ENCODE measurements at regions not wholly inside any gene's neighbourhood (a gene's known extent, or its start where the extent isn't known, plus 50 kb on each side); places are given as distances from the start of the nearest gene placed in this dataset.

DNA sequence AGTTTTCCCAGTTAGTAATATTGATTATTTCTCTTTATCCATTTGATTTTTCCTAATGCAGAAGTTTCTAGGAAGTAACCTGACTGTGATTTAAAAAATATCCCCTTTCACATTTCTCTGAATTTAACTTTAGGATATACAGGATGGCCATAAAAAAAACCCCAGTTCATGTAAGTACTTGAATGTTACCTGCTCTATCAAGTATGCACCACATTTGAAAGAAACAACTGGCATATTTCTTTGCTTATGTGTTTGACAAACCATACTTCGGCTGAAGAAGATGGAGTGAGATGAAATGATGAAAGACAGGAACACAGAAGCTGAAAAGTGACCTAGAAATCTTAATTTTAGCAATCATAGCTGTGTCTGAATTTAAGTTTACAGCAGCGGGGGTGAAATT, 374.0 kb upstream of the NOX3 start:
- TF ChIP-seq, protein P1, sequence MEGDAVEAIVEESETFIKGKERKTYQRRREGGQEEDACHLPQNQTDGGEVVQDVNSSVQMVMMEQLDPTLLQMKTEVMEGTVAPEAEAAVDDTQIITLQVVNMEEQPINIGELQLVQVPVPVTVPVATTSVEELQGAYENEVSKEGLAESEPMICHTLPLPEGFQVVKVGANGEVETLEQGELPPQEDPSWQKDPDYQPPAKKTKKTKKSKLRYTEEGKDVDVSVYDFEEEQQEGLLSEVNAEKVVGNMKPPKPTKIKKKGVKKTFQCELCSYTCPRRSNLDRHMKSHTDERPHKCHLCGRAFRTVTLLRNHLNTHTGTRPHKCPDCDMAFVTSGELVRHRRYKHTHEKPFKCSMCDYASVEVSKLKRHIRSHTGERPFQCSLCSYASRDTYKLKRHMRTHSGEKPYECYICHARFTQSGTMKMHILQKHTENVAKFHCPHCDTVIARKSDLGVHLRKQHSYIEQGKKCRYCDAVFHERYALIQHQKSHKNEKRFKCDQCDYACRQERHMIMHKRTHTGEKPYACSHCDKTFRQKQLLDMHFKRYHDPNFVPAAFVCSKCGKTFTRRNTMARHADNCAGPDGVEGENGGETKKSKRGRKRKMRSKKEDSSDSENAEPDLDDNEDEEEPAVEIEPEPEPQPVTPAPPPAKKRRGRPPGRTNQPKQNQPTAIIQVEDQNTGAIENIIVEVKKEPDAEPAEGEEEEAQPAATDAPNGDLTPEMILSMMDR (IDR thresholded peaks at IDR 0.05; ENCODE audit: insufficient read depth, low read length) = no peak
- TF ChIP-seq POLR2AphosphoS5 (IDR thresholded peaks at IDR 0.05; ENCODE audit: low read depth) = no peak
- TF ChIP-seq, protein P2, sequence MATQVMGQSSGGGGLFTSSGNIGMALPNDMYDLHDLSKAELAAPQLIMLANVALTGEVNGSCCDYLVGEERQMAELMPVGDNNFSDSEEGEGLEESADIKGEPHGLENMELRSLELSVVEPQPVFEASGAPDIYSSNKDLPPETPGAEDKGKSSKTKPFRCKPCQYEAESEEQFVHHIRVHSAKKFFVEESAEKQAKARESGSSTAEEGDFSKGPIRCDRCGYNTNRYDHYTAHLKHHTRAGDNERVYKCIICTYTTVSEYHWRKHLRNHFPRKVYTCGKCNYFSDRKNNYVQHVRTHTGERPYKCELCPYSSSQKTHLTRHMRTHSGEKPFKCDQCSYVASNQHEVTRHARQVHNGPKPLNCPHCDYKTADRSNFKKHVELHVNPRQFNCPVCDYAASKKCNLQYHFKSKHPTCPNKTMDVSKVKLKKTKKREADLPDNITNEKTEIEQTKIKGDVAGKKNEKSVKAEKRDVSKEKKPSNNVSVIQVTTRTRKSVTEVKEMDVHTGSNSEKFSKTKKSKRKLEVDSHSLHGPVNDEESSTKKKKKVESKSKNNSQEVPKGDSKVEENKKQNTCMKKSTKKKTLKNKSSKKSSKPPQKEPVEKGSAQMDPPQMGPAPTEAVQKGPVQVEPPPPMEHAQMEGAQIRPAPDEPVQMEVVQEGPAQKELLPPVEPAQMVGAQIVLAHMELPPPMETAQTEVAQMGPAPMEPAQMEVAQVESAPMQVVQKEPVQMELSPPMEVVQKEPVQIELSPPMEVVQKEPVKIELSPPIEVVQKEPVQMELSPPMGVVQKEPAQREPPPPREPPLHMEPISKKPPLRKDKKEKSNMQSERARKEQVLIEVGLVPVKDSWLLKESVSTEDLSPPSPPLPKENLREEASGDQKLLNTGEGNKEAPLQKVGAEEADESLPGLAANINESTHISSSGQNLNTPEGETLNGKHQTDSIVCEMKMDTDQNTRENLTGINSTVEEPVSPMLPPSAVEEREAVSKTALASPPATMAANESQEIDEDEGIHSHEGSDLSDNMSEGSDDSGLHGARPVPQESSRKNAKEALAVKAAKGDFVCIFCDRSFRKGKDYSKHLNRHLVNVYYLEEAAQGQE (IDR thresholded peaks at IDR 0.05; ENCODE audit: insufficient replicate concordance, low read depth) = no peak
- TF ChIP-seq SPI1 (IDR thresholded peaks at IDR 0.05; ENCODE audit: borderline replicate concordance, low read depth) = no peak
- TF ChIP-seq GABPA (IDR thresholded peaks at IDR 0.05; ENCODE audit: low read depth) = no peak
